GM19351 (cell line): ENCODE measurements at regions not wholly inside any gene's neighbourhood (a gene's known extent, or its start where the extent isn't known, plus 50 kb on each side); places are given as distances from the start of the nearest gene placed in this dataset.

Experiments
- ATAC-seq: cut with Tn5 transposase; IDR thresholded peaks from one replicate; pipeline ENCODE4 v1.9.1; 2021; ENCODE audit warnings: mild to moderate bottlenecking, moderate library complexity; ENCODE audit not compliant: unreplicated experiment

GRCh38 chr1:187413405-187414169 lies 584.8 kb downstream of the PLA2G4A start:
- no peak for ATAC-seq

GRCh38 chr1:187415065-187415464 lies 586.3 kb downstream of the PLA2G4A start:
- no peak for ATAC-seq

- no peak for ATAC-seq
Observed at GRCh38 chr1:187417520-187417919, 588.8 kb downstream of the PLA2G4A start.

GRCh38 chr1:187433598-187433997 lies 604.8 kb downstream of the PLA2G4A start:
- ATAC-seq: no peak

- no peak for ATAC-seq
Observed at GRCh38 chr1:187442603-187443002, 613.9 kb downstream of the PLA2G4A start.

- no peak for ATAC-seq
Observed at GRCh38 chr1:187443939-187444338, 615.2 kb downstream of the PLA2G4A start.

GRCh38 chr1:187445066-187445465 lies 616.3 kb downstream of the PLA2G4A start:
- no peak for ATAC-seq

GRCh38 chr1:187451238-187451637 lies 622.5 kb downstream of the PLA2G4A start:
- no peak for ATAC-seq

- no peak for ATAC-seq
Observed at GRCh38 chr1:187454010-187454409, 625.3 kb downstream of the PLA2G4A start.

GRCh38 chr1:187456446-187456845 lies 627.7 kb downstream of the PLA2G4A start:
- ATAC-seq: no peak

- no peak for ATAC-seq
Observed at GRCh38 chr1:187460093-187460492, 631.3 kb downstream of the PLA2G4A start.

- ATAC-seq: no peak
Observed at GRCh38 chr1:187464320-187464719, 635.6 kb downstream of the PLA2G4A start.

GRCh38 chr1:187465441-187465840 lies 636.7 kb downstream of the PLA2G4A start:
- no peak for ATAC-seq

- ATAC-seq: no peak
Observed at GRCh38 chr1:187469836-187470235, 641.1 kb downstream of the PLA2G4A start.

- no peak for ATAC-seq
Observed at GRCh38 chr1:187471555-187471954, 642.8 kb downstream of the PLA2G4A start.

GRCh38 chr1:187474336-187474735 lies 645.6 kb downstream of the PLA2G4A start:
- ATAC-seq: no peak

- ATAC-seq: no peak
Observed at GRCh38 chr1:187476671-187477070, 647.9 kb downstream of the PLA2G4A start.

- no peak for ATAC-seq
Observed at GRCh38 chr1:187477103-187477502, 648.4 kb downstream of the PLA2G4A start.

- no peak for ATAC-seq
Observed at GRCh38 chr1:187477535-187477934, 648.8 kb downstream of the PLA2G4A start.

GRCh38 chr1:187481581-187482148 lies 652.9 kb downstream of the PLA2G4A start:
- no peak for ATAC-seq

- ATAC-seq: no peak
Observed at GRCh38 chr1:187490266-187490665, 661.5 kb downstream of the PLA2G4A start.

GRCh38 chr1:187491082-187491720 lies 662.5 kb downstream of the PLA2G4A start:
- no peak for ATAC-seq
